GM18507 (cell line): ENCODE measurements at regions not wholly inside any gene's neighbourhood (a gene's known extent, or its start where the extent isn't known, plus 50 kb on each side); places are given as distances from the start of the nearest gene placed in this dataset.
"Not testable (repeated sequence)": the region's sequence is repeated elsewhere in the genome, so short reads cannot be mapped to it uniquely, and the experiment has no call there.

Experiments used
- DNase-seq: peaks from one replicate; pipeline ENCODE4 v3.0.0; 2011; ENCODE audit warnings: low read depth; ENCODE audit not compliant: insufficient read length; ENCODE audit errors: extremely low spot score
- FAIRE-seq: peaks from 2 replicates; lab custom pipeline; 2011; peaks lifted over from hg19 to GRCh38; lab: Jason Lieb, UNC

GRCh38 chr1:60923389-60924087, 158.8 kb upstream of the NFIA start:
- DNase-seq, result no peak
- FAIRE-seq, result no peak

DNA sequence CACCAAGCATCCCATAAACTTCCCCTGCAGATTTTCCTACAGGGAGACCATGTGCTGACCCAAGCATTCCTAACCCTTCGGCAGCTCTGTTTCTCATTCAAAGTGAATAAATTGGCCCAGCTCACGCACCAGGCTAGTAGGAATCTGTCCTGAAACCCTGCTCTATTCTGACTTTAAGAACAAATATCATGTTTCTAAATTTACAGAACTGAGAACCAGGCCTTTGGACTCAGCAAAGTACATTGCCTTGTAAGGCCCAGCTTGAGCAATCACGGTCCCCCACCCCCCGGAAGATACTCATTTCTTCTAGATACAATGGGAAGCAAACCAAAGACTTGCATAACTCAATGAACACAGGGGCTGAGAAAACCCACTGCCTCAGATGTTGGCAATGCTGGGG, 160.1 kb upstream of the NFIA start:
- DNase-seq (no peak), FAIRE-seq (no peak)

DNA sequence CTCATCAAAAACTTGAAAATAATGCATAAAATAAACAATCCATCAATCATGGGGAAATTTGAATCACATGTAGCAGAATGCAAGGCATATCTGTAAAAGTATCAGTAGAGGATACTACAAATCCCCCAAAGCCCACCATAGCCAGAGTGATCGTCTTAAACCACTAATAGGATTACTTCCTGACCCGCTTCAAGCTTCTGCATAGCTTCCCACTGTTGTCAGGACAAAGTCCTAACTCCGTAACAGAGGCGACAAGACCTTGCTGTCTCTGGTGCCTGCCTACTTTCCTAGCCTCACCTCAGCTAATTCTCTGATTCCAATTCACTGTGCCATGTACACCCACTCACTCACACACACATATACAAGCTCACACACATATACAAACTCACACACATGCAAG, 161.2 kb upstream of the NFIA start:
- FAIRE-seq, result no peak
- DNase-seq, result no peak

- DNase-seq, result no peak
- FAIRE-seq, result no peak
These were observed 161.8 kb upstream of the NFIA start for GRCh38 chr1:60920561-60920960.

DNA sequence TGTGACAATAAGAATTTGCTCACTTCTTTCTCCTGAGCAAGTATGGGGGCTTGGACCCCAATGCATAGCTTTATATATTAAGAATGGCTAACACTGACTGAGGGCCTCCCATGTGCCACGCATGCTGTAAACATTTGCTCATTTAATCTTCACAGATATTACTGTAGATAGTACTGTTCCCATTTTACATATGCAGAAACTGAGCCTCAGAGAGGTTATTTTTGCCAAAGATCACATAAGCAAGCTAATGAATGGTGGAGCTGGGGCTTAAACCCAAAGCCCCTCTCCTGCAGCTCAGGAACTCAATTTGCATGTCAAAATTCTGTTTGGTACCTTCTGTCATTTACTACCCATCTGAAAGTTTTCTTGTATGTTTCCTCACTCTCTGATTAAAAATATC, 163.5 kb upstream of the NFIA start:
- FAIRE-seq, result no peak

GRCh38 chr1:60916906-60917305, 165.5 kb upstream of the NFIA start:
- FAIRE-seq, result no peak
- no peak for DNase-seq

More for the DNA sequence above, 163.5 kb upstream of the NFIA start:
- DNase-seq, result no peak

DNA sequence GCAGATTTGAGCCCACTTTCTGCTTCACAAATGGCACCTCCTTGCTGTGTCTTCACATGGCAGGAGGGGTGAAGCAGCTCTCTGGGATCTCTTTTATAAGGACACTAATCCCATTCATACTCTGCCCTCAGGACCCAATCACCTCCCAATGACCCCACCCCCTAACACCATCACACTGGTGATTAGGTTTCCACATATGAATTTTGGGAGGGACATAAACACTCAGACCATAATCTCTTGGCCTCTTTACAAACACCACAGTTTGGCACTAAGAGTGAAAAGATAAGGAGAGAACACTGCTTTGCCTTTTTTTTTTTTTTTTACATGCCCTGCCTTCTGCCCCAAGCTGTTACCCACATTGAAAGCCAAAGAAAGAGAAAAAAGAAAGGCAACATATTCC, 166.2 kb upstream of the NFIA start:
- DNase-seq (no peak), FAIRE-seq (no peak)

GRCh38 chr1:60915441-60915840, 166.9 kb upstream of the NFIA start:
- no peak for DNase-seq
- FAIRE-seq, result no peak

DNA sequence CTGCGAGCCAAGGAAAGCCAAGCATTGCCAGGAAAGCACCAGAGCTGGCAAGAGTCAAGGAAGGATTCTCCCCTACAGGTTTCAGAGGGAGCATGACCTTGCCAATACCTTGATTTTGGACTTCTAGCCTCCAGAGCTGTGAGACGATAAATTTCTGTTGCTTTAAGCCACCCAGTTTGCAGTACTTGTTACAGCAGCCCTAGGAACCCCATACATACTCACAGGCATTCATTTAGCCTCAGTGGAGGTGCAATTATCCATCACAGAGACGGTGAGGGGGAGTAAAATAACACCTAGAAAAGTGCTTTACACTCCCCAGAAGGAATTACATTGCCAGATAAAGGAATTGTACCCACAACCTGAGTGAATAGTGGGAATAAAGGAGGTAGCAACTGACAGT, 167.4 kb upstream of the NFIA start:
- no peak for DNase-seq
- FAIRE-seq, result no peak

- not testable (repeated sequence) for FAIRE-seq, DNase-seq
These were observed 168.7 kb upstream of the NFIA start for GRCh38 chr1:60913708-60914107.

GRCh38 chr1:60913039-60913438, 169.3 kb upstream of the NFIA start:
- DNase-seq, result no peak
- FAIRE-seq, result no peak

GRCh38 chr1:60911966-60912697, 170.2 kb upstream of the NFIA start:
- FAIRE-seq (no peak), DNase-seq (no peak)

GRCh38 chr1:60908159-60908558, 174.2 kb upstream of the NFIA start:
- no peak for DNase-seq
- FAIRE-seq, result no peak

GRCh38 chr1:60906526-60906925, 175.8 kb upstream of the NFIA start:
- FAIRE-seq, result no peak

DNA sequence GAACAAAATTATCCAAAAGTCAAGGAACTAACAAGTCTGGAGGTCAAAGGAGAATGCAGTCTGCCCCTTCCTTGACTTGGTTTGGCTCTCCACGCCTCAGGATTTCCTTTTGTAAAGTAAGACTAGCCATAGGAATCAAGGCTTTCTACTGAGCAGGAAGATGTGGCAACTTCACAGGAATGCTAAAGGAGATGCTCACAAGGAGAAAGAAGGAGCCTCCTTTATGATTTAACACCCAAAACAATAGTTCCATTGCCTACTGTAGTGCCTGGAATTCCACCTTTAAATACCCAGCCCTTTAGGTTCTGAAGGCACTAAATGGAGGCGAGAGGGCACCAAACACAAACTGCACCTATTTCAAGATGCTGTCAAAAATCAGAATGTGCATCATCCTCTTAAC, 176.3 kb upstream of the NFIA start:
- no peak for DNase-seq
- FAIRE-seq, result no peak

More at GRCh38 chr1:60906526-60906925, 175.8 kb upstream of the NFIA start:
- DNase-seq, result no peak

- FAIRE-seq (no peak), DNase-seq (no peak)
These were observed 178.1 kb upstream of the NFIA start for GRCh38 chr1:60904099-60904851.

DNA sequence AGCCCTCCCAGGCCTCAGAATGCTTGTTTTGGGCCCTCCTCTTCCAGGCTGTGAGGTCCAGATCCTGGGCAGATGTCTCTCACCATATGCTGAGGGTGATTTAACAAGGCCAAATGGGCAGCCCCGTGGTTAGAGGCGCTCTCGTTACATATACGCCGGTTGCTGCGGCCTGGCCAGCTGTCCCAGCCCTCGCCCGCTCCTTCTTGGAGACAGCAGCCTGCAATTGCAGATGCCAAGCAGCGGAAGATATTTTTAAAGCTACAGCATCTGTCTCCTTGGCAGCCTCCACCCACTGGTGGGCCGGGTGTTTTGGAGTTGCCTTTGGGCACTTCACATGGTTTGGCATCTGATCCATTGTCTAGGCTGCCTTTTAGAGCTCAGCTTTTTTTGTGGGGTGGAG, 178.8 kb upstream of the NFIA start:
- no peak for DNase-seq
- no peak for FAIRE-seq

DNA sequence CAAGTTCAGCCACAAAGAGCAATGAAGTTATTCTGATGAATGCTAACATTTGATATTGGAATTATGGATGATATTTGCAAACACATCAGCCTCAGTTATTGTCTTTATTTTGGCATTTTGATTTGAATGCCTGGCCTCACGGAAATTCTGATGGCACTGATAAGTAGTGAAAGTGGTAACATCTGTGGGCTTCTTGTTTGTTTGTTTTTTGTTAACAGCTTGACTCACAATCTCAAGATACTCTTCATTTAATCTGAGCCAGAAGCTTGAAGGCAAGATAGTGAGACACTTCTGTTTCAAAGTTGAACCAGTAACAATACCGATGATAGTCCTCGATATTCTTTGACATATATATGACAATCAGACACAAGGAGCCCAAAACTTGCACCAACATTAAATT, 182.9 kb upstream of the NFIA start:
- DNase-seq (no peak), FAIRE-seq (no peak)

DNA sequence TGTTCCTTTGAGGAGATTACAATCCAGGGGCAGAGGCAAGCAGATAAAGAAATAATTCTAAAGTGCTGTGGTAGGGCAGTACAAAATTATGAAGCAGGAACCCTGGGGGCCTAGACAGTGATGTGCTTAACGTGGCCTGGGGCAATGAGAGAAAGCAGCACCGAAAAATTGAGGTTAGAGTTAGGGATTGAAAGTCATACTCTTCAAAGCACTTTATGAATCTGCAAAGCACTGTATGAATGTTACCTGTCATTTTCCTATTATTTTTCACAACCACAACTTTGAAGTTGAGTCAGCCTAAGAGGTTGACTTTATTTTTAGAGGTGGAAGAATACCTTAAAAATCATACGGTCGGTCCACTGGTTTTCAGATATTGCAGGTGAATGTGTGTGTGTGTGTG, 183.4 kb upstream of the NFIA start:
- no peak for FAIRE-seq
- DNase-seq, result no peak

DNA sequence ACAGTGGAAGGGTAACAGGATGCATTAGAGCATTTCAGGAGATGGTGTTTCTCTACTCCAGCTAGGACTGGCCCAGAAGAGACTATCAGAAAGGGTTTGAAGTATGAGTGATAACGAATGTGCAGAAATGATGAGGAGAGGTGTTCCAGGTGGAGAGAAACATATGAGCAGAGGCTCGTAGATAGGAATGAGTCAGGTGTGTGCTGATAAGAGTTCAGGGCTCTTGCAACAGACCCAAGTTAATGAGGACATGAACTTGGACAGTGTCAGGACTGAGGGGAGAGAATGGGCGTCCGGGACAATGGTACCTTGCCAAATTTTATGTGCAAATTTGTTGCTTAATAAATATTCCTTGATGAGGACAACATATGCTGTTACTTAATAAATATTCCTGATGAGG, 183.9 kb upstream of the NFIA start:
- no peak for FAIRE-seq
- no peak for DNase-seq
